ENCODE measurements at regions not wholly inside any gene's neighbourhood (a gene's known extent, or its start where the extent isn't known, plus 50 kb on each side); places are given as distances from the start of the nearest gene placed in this dataset.
A peak's percentile ranks its signal among the peaks of the same experiment; 100 is the strongest.
"Not testable (repeated sequence)": the region's sequence is repeated elsewhere in the genome, so short reads cannot be mapped to it uniquely, and the experiment has no call there.

- DNase-seq = no peak
Observed at GRCh38 chr4:99763635-99764101, 53.0 kb upstream of the DAPP1 start.

- DNase-seq = peak; percentile 42
Observed at GRCh38 chr4:99762728-99763127, 53.9 kb upstream of the DAPP1 start.

- no peak for DNase-seq
Observed at GRCh38 chr4:99759988-99760387, 56.6 kb upstream of the DAPP1 start.

- DNase-seq = no peak
Observed at GRCh38 chr4:99759346-99759984, 57.2 kb upstream of the DAPP1 start.

GRCh38 chr4:99755223-99755944 is 61.2 kb upstream of the DAPP1 start:
- DNase-seq = no peak

- DNase-seq = no peak
Observed at GRCh38 chr4:99754756-99755155, 61.9 kb upstream of the DAPP1 start.

GRCh38 chr4:99753931-99754330 is 62.7 kb upstream of the DAPP1 start:
- DNase-seq = no peak

- peak; percentile 32 for DNase-seq
Observed at GRCh38 chr4:99749445-99750391, 66.9 kb upstream of the DAPP1 start.

GRCh38 chr4:99746443-99746842 is 70.2 kb upstream of the DAPP1 start:
- no peak for DNase-seq

GRCh38 chr4:99736846-99737245 is 79.2 kb upstream of the C4orf54 start:
- no peak for DNase-seq

- DNase-seq = no peak
Observed at GRCh38 chr4:99735822-99736221, 78.2 kb upstream of the C4orf54 start.

GRCh38 chr4:99734583-99735322 is 77.1 kb upstream of the C4orf54 start:
- DNase-seq = no peak

GRCh38 chr4:99733455-99733854 is 75.8 kb upstream of the C4orf54 start:
- DNase-seq = not testable (repeated sequence)

- no peak for DNase-seq
Observed at GRCh38 chr4:99729186-99729585, 71.6 kb upstream of the C4orf54 start.

GRCh38 chr4:99724067-99724466 is 66.4 kb upstream of the C4orf54 start:
- DNase-seq = no peak

- no peak for DNase-seq
Observed at GRCh38 chr4:99723612-99724011, 66.0 kb upstream of the C4orf54 start.

GRCh38 chr4:99722725-99723124 is 65.1 kb upstream of the C4orf54 start:
- DNase-seq = no peak

GRCh38 chr4:99722006-99722405 is 64.4 kb upstream of the C4orf54 start:
- no peak for DNase-seq

- DNase-seq = no peak
Observed at GRCh38 chr4:99720206-99720605, 62.6 kb upstream of the C4orf54 start.

GRCh38 chr4:99716996-99717395 is 59.4 kb upstream of the C4orf54 start:
- DNase-seq = no peak

GRCh38 chr4:99715286-99715685 is 57.7 kb upstream of the C4orf54 start:
- DNase-seq = no peak

GRCh38 chr4:99714179-99714578 is 56.6 kb upstream of the C4orf54 start:
- no peak for DNase-seq

- no peak for DNase-seq
Observed at GRCh38 chr4:99712530-99712929, 54.9 kb upstream of the C4orf54 start.
